ENCODE measurements at regions not wholly inside any gene's neighbourhood (a gene's known extent, or its start where the extent isn't known, plus 50 kb on each side); places are given as distances from the start of the nearest gene placed in this dataset.

DNA sequence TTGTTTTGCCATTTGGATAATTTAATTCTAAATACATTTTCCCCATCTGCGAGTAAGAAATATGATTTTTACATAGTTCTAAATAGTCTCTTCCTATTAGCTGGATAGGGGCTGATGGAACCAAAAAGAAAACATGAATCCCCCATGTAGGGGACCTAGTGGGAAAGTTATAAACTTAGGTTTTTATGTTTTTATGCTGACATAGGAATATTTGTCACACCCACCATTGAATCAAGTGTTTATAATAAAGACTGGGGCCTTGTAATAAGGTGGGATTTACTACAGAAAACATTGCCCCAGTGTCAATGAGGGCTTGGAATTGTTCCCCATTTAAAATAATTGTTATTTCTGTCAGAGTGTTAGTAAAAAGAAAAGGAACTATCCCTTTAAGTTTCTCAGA, 2506.6 kb downstream of the PCDH7 start:
- 23% methylated on average over 1 of the region's 1 CpG for WGBS (ENCODE audit: missing lambda C conversion rate)
- no peaks in the 10 kb centered on the region for H3K4me1 ChIP-seq
- DNase-seq (ENCODE audit: low read depth in 1 of 2, low spot score in 1 of 2) (no peak), ATAC-seq (no peak), FAIRE-seq (no peak)
- no peak overlapping the region for H3K4me3 ChIP-seq
- CTCF ChIA-PET: no interaction called here
- TF ChIP-seq EHF (CRISPR knock-in tag; IDR thresholded peaks at IDR 0.05): no peak
- TF ChIP-seq HMGXB4 (CRISPR knock-in tag; IDR thresholded peaks at IDR 0.05; ENCODE audit: borderline replicate concordance): no peak
- TF ChIP-seq KDM1A (IDR thresholded peaks at IDR 0.05; ENCODE audit: low read depth): no peak
- peak; percentile 77 for TF ChIP-seq MAFK (IDR thresholded peaks at IDR 0.05; ENCODE audit: partially characterized antibody)
- TF ChIP-seq HDAC2 (IDR thresholded peaks at IDR 0.05): no peak
- no peak for TF ChIP-seq EHMT2 (IDR thresholded peaks at IDR 0.05; ENCODE audit: low read depth)
- no peak overlapping the region for H3K27ac ChIP-seq
- H3K9me3 ChIP-seq: no peaks in the 10 kb centered on the region
- POLR2A ChIA-PET: no interaction called here
- no peak overlapping the region for H3K4me2 ChIP-seq

DNA sequence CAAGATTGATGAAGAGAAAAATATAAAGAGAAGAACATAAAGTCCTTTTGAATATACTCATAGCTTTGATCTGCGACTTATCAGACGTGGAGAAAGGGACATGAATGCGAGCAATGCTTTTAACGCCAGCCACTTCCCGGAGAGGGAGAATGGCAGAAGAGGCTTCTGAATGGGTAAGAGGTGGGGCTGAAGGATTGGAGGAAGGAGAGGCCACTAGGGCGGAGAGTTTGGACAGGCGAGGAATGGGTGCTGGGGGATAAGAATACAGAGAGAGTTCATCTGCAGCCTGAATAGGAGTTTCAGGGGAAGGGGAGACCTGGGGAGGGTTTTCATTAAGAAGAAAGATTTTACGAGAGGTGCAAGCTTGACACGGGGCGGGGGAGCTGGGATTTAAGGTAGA, 2534.9 kb downstream of the PCDH7 start:
- FAIRE-seq (no peak), DNase-seq (ENCODE audit: low read depth in 1 of 2, low spot score in 1 of 2) (no peak), ATAC-seq (no peak)
- H3K4me3 ChIP-seq: no peak overlapping the region
- no peak overlapping the region for H3K27ac ChIP-seq
- H3K9me3 ChIP-seq: no peaks in the 10 kb centered on the region
- TF ChIP-seq, protein P1, sequence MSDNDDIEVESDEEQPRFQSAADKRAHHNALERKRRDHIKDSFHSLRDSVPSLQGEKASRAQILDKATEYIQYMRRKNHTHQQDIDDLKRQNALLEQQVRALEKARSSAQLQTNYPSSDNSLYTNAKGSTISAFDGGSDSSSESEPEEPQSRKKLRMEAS (IDR thresholded peaks at IDR 0.05): no peak
- TF ChIP-seq RARB (CRISPR knock-in tag; IDR thresholded peaks at IDR 0.05) (no peak), KDM1A (IDR thresholded peaks at IDR 0.05; ENCODE audit: low read depth) (no peak), POLR2AphosphoS2 (conservative IDR thresholded peaks at IDR 0.05; ENCODE audit: low read length) (no peak), POLR2A (IDR thresholded peaks at IDR 0.05; ENCODE audit: low read length) (no peak), HES2 (IDR thresholded peaks at IDR 0.05) (no peak), MAFK (IDR thresholded peaks at IDR 0.05; ENCODE audit: partially characterized antibody) (no peak), E2F6 (IDR thresholded peaks at IDR 0.05; ENCODE audit: borderline replicate concordance, low read depth) (no peak), FOSB (CRISPR knock-in tag; IDR thresholded peaks at IDR 0.05) (no peak), NPAS2 (CRISPR knock-in tag; IDR thresholded peaks at IDR 0.05; ENCODE audit: borderline replicate concordance) (no peak), RCOR1 (IDR thresholded peaks at IDR 0.05; ENCODE audit: low read depth, low read length) (no peak), ZNF302 (CRISPR knock-in tag; IDR thresholded peaks at IDR 0.05) (no peak), USF2 (IDR thresholded peaks at IDR 0.05) (no peak), HOXA7 (CRISPR knock-in tag; IDR thresholded peaks at IDR 0.05) (no peak), RNF2 (IDR thresholded peaks at IDR 0.05; ENCODE audit: borderline replicate concordance, low read depth) (no peak)
- TF ChIP-seq, protein P2, sequence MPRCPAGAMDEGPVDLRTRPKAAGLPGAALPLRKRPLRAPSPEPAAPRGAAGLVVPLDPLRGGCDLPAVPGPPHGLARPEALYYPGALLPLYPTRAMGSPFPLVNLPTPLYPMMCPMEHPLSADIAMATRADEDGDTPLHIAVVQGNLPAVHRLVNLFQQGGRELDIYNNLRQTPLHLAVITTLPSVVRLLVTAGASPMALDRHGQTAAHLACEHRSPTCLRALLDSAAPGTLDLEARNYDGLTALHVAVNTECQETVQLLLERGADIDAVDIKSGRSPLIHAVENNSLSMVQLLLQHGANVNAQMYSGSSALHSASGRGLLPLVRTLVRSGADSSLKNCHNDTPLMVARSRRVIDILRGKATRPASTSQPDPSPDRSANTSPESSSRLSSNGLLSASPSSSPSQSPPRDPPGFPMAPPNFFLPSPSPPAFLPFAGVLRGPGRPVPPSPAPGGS (IDR thresholded peaks at IDR 0.05): no peak
- ChIA-PET POLR2A (no interaction called here), CTCF (interaction anchor here (1.1 kb wide), 1 partner anchor 27 kb away, joined by 3 read pairs; no protein-coding TSS in a partner anchor)
- no peaks in the 10 kb centered on the region for H3K4me1 ChIP-seq
- H3K4me2 ChIP-seq: no peak overlapping the region
- 41% methylated on average over 10 of the region's 10 CpGs for WGBS (ENCODE audit: missing lambda C conversion rate)

DNA sequence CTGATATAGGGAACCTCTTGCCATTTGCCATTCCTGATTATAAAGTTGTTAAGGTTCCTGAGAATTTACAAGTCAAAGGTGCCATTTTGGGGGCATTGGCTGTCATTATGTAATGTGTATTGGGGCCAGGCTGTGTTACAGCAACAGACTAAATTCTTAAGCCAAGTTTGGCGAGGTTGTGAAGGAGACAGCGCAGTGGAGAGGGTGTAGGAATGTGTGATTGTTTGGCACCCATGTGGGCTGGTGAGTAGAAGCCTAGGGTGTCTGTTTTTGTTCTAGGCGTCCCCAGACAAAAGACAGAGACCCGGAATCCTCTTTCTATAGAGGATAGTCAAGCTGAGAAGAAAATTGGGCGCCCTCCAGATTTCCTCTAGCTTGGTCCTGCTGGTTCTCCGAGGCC, 2535.3 kb downstream of the PCDH7 start:
- Histone ChIP-seq H3K4me1 (no peaks in the 10 kb centered on the region), H3K9me3 (no peaks in the 10 kb centered on the region), H3K4me3 (no peak overlapping the region), H3K4me2 (no peak overlapping the region), H3K27ac (no peak overlapping the region)
- CTCF ChIA-PET: interaction anchor here (1.1 kb wide), 1 partner anchor 26 kb away, joined by 3 read pairs; no protein-coding TSS in a partner anchor
- FAIRE-seq (no peak), ATAC-seq (no peak), DNase-seq (ENCODE audit: low read depth in 1 of 2, low spot score in 1 of 2) (no peak)
- WGBS (ENCODE audit: missing lambda C conversion rate): 13% methylated on average over 5 of the region's 6 CpGs
- POLR2A ChIA-PET: no interaction called here
- TF ChIP-seq RNF2 (IDR thresholded peaks at IDR 0.05; ENCODE audit: borderline replicate concordance, low read depth): no peak
- TF ChIP-seq, protein P3, sequence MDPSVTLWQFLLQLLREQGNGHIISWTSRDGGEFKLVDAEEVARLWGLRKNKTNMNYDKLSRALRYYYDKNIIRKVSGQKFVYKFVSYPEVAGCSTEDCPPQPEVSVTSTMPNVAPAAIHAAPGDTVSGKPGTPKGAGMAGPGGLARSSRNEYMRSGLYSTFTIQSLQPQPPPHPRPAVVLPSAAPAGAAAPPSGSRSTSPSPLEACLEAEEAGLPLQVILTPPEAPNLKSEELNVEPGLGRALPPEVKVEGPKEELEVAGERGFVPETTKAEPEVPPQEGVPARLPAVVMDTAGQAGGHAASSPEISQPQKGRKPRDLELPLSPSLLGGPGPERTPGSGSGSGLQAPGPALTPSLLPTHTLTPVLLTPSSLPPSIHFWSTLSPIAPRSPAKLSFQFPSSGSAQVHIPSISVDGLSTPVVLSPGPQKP (IDR thresholded peaks at IDR 0.05; ENCODE audit: low read depth, low read length): no peak
- TF ChIP-seq CBX8 (IDR thresholded peaks at IDR 0.05): no peak
- TF ChIP-seq, protein P4, sequence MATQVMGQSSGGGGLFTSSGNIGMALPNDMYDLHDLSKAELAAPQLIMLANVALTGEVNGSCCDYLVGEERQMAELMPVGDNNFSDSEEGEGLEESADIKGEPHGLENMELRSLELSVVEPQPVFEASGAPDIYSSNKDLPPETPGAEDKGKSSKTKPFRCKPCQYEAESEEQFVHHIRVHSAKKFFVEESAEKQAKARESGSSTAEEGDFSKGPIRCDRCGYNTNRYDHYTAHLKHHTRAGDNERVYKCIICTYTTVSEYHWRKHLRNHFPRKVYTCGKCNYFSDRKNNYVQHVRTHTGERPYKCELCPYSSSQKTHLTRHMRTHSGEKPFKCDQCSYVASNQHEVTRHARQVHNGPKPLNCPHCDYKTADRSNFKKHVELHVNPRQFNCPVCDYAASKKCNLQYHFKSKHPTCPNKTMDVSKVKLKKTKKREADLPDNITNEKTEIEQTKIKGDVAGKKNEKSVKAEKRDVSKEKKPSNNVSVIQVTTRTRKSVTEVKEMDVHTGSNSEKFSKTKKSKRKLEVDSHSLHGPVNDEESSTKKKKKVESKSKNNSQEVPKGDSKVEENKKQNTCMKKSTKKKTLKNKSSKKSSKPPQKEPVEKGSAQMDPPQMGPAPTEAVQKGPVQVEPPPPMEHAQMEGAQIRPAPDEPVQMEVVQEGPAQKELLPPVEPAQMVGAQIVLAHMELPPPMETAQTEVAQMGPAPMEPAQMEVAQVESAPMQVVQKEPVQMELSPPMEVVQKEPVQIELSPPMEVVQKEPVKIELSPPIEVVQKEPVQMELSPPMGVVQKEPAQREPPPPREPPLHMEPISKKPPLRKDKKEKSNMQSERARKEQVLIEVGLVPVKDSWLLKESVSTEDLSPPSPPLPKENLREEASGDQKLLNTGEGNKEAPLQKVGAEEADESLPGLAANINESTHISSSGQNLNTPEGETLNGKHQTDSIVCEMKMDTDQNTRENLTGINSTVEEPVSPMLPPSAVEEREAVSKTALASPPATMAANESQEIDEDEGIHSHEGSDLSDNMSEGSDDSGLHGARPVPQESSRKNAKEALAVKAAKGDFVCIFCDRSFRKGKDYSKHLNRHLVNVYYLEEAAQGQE (IDR thresholded peaks at IDR 0.05): no peak
- no peak for TF ChIP-seq MAZ (IDR thresholded peaks at IDR 0.05; ENCODE audit: borderline replicate concordance, low read depth, low read length)
- TF ChIP-seq RARB (CRISPR knock-in tag; IDR thresholded peaks at IDR 0.05): no peak
- TF ChIP-seq KDM5A (IDR thresholded peaks at IDR 0.05): no peak
- TF ChIP-seq NPAS2 (CRISPR knock-in tag; IDR thresholded peaks at IDR 0.05; ENCODE audit: borderline replicate concordance): no peak
